ENCODE measurements at regions not wholly inside any gene's neighbourhood (a gene's known extent, or its start where the extent isn't known, plus 50 kb on each side); places are given as distances from the start of the nearest gene placed in this dataset.

DNA sequence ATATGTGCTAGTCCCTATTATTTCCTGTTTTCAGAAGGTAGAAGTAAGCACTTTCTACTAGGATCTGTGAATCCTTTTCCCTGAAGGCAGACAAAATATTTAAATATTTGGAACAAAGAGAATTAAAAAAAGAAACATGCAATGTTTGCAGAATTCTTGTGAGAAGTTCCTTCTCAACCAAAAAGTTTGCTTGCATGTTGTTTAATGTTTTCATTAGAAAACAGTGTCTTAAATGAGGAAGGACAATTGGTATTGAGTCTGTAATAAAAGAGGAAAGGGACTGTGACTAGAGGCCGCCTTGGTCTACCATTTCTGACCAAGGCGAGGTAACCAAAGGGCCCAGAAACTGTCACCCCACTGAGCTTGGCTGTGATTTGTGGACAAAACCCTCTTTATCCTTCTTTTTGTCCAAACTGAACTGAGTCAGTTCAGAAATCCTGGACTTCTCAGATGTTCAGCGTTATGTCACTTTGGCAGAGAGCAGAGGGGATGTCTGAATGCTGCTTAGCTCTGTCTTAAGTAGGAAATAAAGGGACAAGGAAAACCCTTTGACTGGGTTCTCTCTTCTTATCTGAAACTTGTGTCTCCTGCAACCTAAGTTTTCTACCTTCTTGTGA lies 129.8 kb upstream of the CPM start:
- H3K4me1 ChIP-seq: no peaks in the 10 kb centered on the region
- no peaks in the 10 kb centered on the region for H3K27me3 ChIP-seq
- no peaks in the 10 kb centered on the region for H3K9me3 ChIP-seq
- no peak overlapping the region for H3K4me3 ChIP-seq
- in situ Hi-C loops (cut with MboI; ENCODE audit: low sequenced_read_pairs in 4 of 4): loop anchor here in 1 of 4 donors (25.0 kb wide), 1 partner anchor 200 kb away; no protein-coding TSS in a partner anchor
- ATAC-seq (no peak), DNase-seq (no peak)
- intact Hi-C loops (cut with DNase I; ENCODE audit: low total_unique reads): no loop called here
- no peaks in the 10 kb centered on the region for H3K36me3 ChIP-seq
- TF ChIP-seq, protein P1, sequence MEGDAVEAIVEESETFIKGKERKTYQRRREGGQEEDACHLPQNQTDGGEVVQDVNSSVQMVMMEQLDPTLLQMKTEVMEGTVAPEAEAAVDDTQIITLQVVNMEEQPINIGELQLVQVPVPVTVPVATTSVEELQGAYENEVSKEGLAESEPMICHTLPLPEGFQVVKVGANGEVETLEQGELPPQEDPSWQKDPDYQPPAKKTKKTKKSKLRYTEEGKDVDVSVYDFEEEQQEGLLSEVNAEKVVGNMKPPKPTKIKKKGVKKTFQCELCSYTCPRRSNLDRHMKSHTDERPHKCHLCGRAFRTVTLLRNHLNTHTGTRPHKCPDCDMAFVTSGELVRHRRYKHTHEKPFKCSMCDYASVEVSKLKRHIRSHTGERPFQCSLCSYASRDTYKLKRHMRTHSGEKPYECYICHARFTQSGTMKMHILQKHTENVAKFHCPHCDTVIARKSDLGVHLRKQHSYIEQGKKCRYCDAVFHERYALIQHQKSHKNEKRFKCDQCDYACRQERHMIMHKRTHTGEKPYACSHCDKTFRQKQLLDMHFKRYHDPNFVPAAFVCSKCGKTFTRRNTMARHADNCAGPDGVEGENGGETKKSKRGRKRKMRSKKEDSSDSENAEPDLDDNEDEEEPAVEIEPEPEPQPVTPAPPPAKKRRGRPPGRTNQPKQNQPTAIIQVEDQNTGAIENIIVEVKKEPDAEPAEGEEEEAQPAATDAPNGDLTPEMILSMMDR (IDR thresholded peaks at IDR 0.05 in 4 of 5, conservative IDR thresholded peaks at IDR 0.05 in 1 of 5): no peak
- TF ChIP-seq POLR2A (IDR thresholded peaks at IDR 0.05): no peak
- no peak overlapping the region for H3K27ac ChIP-seq

DNA sequence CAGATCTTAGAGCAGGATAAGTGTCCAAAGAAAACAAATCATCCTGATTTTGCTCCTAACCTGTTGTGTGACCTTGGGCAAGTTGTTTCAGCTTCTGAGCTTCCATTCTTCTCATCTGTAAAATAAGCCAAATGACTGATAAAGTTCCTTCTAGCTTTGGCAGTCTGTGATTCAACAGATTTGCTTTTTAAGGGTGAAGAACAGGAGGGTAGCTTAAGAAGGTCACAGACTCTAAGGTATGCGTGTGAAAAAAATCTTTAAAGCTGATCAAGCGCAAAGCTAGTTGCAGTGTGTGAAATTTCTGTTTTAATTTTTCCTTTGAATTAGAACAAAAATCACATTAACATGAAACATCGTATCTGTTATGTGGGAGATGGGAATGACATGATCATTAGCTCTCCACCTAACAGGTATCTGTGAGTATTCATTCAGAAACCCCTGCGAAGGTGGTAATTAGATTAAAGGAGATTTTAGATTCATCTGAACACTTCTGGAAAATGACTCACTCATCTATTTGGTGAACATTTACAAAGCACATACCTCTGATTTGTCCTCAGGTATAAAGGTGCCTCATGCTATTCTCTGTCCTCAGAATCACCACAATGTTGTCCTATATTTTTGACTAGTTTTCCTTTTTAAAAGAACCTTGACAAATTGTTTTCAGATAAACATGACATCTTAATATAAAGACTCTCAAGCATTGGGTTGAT lies 131.9 kb upstream of the CPM start:
- Histone ChIP-seq H3K9me3 (no peaks in the 10 kb centered on the region), H3K27me3 (no peaks in the 10 kb centered on the region), H3K4me1 (no peaks in the 10 kb centered on the region), H3K4me3 (no peak overlapping the region), H3K36me3 (no peaks in the 10 kb centered on the region), H3K27ac (no peak overlapping the region)
- no peak for TF ChIP-seq POLR2A (IDR thresholded peaks at IDR 0.05)
- TF ChIP-seq, protein P1 (IDR thresholded peaks at IDR 0.05 in 4 of 5, conservative IDR thresholded peaks at IDR 0.05 in 1 of 5): no peak
- intact Hi-C loops (cut with DNase I; ENCODE audit: low total_unique reads) (no loop called here), in situ Hi-C loops (cut with MboI; ENCODE audit: low sequenced_read_pairs in 4 of 4) (loop anchor here in 1 of 4 donors (25.0 kb wide), 1 partner anchor 203 kb away; no protein-coding TSS in a partner anchor)
- DNase-seq (no peak), ATAC-seq (no peak)

DNA sequence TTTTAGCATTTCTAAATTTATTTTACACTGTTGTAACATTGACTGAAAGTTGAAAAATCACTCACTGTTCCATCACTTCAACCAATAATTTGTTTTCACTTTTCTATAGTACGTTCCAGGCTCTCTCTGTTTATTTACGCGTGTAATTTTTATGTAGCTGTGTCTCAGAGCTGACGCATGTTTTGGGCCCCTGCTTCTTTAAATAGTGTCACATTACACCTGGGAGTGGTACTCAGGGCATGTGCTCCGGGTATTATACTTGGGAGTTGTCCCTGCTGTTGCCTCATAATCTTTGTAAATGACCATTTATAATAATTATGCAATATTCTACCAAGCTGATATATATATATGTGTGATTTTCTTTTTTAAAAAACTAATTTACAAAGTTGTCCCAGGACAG lies 132.8 kb upstream of the CPM start:
- ATAC-seq: no peak
- in situ Hi-C loops (cut with MboI; ENCODE audit: low sequenced_read_pairs in 4 of 4): loop anchor here in 1 of 4 donors (25.0 kb wide), 1 partner anchor 203 kb away; no protein-coding TSS in a partner anchor
- no peak overlapping the region for H3K4me3 ChIP-seq

DNA sequence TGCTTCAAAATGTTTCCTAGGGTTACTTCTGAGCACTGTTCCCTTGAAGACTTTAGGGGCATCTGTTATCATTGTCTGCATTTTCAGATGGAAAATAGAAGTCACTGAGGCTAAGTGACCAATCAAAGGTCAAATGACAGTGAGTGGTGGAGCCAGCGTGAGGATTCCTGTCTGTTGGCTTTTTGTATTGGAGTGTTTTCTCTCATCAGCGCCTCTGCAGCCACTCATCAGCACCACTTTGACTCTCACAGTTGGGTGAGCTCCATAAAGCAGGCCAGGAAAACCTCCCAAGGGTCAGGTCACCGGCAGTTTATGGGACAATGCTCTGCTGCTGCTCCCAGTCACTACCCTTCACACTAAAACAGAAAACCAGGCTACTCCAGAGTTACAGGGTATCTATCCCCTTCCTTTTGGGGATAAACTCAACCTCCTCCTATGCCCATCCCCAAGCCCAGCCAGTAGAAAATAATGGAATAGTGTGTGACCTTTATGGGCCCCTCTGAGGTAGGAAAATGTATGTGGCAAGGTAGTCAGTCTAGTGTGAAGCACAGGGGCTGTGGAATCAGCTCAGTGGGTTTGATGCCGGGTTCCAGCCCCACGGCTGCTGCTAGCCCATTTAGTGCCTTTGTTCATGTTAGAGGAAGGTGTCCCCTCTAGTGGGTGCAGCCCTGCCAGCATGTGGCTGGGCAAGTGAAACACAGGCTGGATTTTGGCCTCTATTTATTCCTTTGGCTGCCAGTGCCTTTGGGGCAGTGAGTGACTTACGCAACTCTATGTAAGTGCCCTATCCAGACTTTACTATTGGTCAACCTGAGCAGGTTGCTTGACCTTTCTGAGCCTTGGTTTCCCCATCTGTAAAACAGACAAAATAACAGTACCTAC lies 133.8 kb upstream of the CPM start:
- Histone ChIP-seq H3K4me3 (no peak overlapping the region), H3K9me3 (no peaks in the 10 kb centered on the region), H3K27ac (no peak overlapping the region), H3K4me1 (no peaks in the 10 kb centered on the region), H3K27me3 (no peaks in the 10 kb centered on the region), H3K36me3 (no peaks in the 10 kb centered on the region)
- TF ChIP-seq, protein P1 (IDR thresholded peaks at IDR 0.05 in 4 of 5, conservative IDR thresholded peaks at IDR 0.05 in 1 of 5): no peak
- no peak for TF ChIP-seq POLR2A (IDR thresholded peaks at IDR 0.05)
- DNase-seq: no peak
- no peak for ATAC-seq
- in situ Hi-C loops (cut with MboI; ENCODE audit: low sequenced_read_pairs in 4 of 4): loop anchor here in 1 of 4 donors (25.0 kb wide), 1 partner anchor 204 kb away; no protein-coding TSS in a partner anchor
- intact Hi-C loops (cut with DNase I; ENCODE audit: low total_unique reads): no loop called here

More for the DNA sequence above, 132.8 kb upstream of the CPM start:
- Histone ChIP-seq H3K36me3 (no peaks in the 10 kb centered on the region), H3K27me3 (no peaks in the 10 kb centered on the region), H3K4me1 (no peaks in the 10 kb centered on the region), H3K27ac (no peak overlapping the region), H3K9me3 (no peaks in the 10 kb centered on the region)
- TF ChIP-seq POLR2A (IDR thresholded peaks at IDR 0.05): no peak
- TF ChIP-seq, protein P1 (IDR thresholded peaks at IDR 0.05 in 4 of 5, conservative IDR thresholded peaks at IDR 0.05 in 1 of 5): no peak
- intact Hi-C loops (cut with DNase I; ENCODE audit: low total_unique reads): no loop called here
- no peak for DNase-seq
